Tibial nerve (tissue), 3 donors: ENCODE measurements at regions not wholly inside any gene's neighbourhood (a gene's known extent, or its start where the extent isn't known, plus 50 kb on each side); places are given as distances from the start of the nearest gene placed in this dataset.

Experiments used
- CTCF ChIP-seq, 5 experiments: fragments of 200-600 bp in 3 of 5; fragments of 450-650 bp in 2 of 5; sonication (generic) in 3 of 5; IDR thresholded peaks; one replicate each; pipeline ENCODE4 v1.5.1; 2016 to 2019; ENCODE audit warnings: antibody characterized with exemption in 5 of 5, mild to moderate bottlenecking in 3 of 5, moderate library complexity in 2 of 5
- POLR2A ChIP-seq, 2 donors: fragments of 450-650 bp; IDR thresholded peaks; one replicate each; pipeline ENCODE4 v1.6.1; 2017; ENCODE audit warnings: antibody characterized with exemption in 2 of 2, mild to moderate bottlenecking in 2 of 2, moderate library complexity in 2 of 2

GRCh38 chr1:191279266-191279800 lies 801.7 kb upstream of the BRINP3 start:
- TF ChIP-seq POLR2A (IDR thresholded peaks at IDR 0.05) (no peak), CTCF (IDR thresholded peaks at IDR 0.05) (no peak)
